Muscle layer of colon (tissue), 2 donors: ENCODE measurements at regions not wholly inside any gene's neighbourhood (a gene's known extent, or its start where the extent isn't known, plus 50 kb on each side); places are given as distances from the start of the nearest gene placed in this dataset.

Experiments used
- H3K27ac ChIP-seq: one replicate; pipeline ENCODE4 v1.7.0; 2013; ENCODE audit warnings: low read depth, mild to moderate bottlenecking, low read length, moderate library complexity
- H3K27me3 ChIP-seq, 2 donors: one replicate each; pipeline ENCODE4 v1.7.0; 2013; ENCODE audit warnings: low read length in 2 of 2, mild to moderate bottlenecking in 2 of 2; ENCODE audit not compliant: insufficient read depth in 2 of 2, control insufficient read depth in 1 of 2
- H3K36me3 ChIP-seq: one replicate; pipeline ENCODE4 v1.7.0; 2013; ENCODE audit warnings: mild to moderate bottlenecking, low read length; ENCODE audit not compliant: insufficient read depth
- H3K4me1 ChIP-seq: one replicate; pipeline ENCODE4 v1.7.0; 2013; ENCODE audit warnings: mild to moderate bottlenecking, low read length; ENCODE audit not compliant: insufficient read depth
- H3K4me3 ChIP-seq, 2 donors: one replicate each; pipeline ENCODE4 v1.7.0; 2013; ENCODE audit warnings: low read length in 2 of 2, low read depth in 1 of 2, mild to moderate bottlenecking in 1 of 2, moderate library complexity in 1 of 2
- H3K9ac ChIP-seq: one replicate; pipeline ENCODE4 v1.7.0; 2013; ENCODE audit warnings: low read length
- H3K9me3 ChIP-seq: one replicate; pipeline ENCODE4 v1.7.0; 2013; ENCODE audit warnings: mild to moderate bottlenecking, low read length
- donor health status: abdominal sarcoma.
- donor health status: Adenocarcinoma of cecum.

- no peak overlapping the region for H3K4me3 ChIP-seq
- no peaks in the 10 kb centered on the region for H3K36me3 ChIP-seq
- no peaks in the 10 kb centered on the region for H3K9me3 ChIP-seq
- H3K9ac ChIP-seq = no peak overlapping the region
- peaks cover 32% of the 10 kb centered on the region for H3K4me1 ChIP-seq
- no peaks in the 10 kb centered on the region for H3K27me3 ChIP-seq
- no peak overlapping the region for H3K27ac ChIP-seq
Observed at GRCh38 chr15:70501849-70502248, 261.5 kb downstream of the UACA start.

- H3K4me1 ChIP-seq = peaks cover 27% of the 10 kb centered on the region
- H3K9me3 ChIP-seq = no peaks in the 10 kb centered on the region
- no peak overlapping the region for H3K9ac ChIP-seq
- no peak overlapping the region for H3K4me3 ChIP-seq
- no peaks in the 10 kb centered on the region for H3K36me3 ChIP-seq
- H3K27me3 ChIP-seq = no peaks in the 10 kb centered on the region
- no peak overlapping the region for H3K27ac ChIP-seq
Observed at GRCh38 chr15:70501121-70501727, 262.1 kb downstream of the UACA start.

GRCh38 chr15:70499791-70500190 lies 263.6 kb downstream of the UACA start:
- peaks cover 13% of the 10 kb centered on the region for H3K4me1 ChIP-seq
- H3K27ac ChIP-seq = no peak overlapping the region
- H3K36me3 ChIP-seq = no peaks in the 10 kb centered on the region
- no peaks in the 10 kb centered on the region for H3K27me3 ChIP-seq
- no peak overlapping the region for H3K9ac ChIP-seq
- no peak overlapping the region for H3K4me3 ChIP-seq
- H3K9me3 ChIP-seq = no peaks in the 10 kb centered on the region

- Histone ChIP-seq H3K27me3 (no peaks in the 10 kb centered on the region), H3K9me3 (no peaks in the 10 kb centered on the region), H3K4me3 (no peak overlapping the region), H3K4me1 (no peaks in the 10 kb centered on the region), H3K27ac (no peak overlapping the region), H3K9ac (no peak overlapping the region), H3K36me3 (no peaks in the 10 kb centered on the region)
Observed at GRCh38 chr15:70498096-70498626, 265.2 kb downstream of the UACA start.

- Histone ChIP-seq H3K9ac (no peak overlapping the region), H3K27ac (no peak overlapping the region), H3K9me3 (no peaks in the 10 kb centered on the region), H3K4me1 (no peaks in the 10 kb centered on the region), H3K36me3 (no peaks in the 10 kb centered on the region), H3K4me3 (no peak overlapping the region), H3K27me3 (no peaks in the 10 kb centered on the region)
Observed at GRCh38 chr15:70497661-70498060, 265.7 kb downstream of the UACA start.

- no peaks in the 10 kb centered on the region for H3K27me3 ChIP-seq
- H3K4me1 ChIP-seq = no peaks in the 10 kb centered on the region
- H3K36me3 ChIP-seq = no peaks in the 10 kb centered on the region
- no peaks in the 10 kb centered on the region for H3K9me3 ChIP-seq
- no peak overlapping the region for H3K4me3 ChIP-seq
- no peak overlapping the region for H3K27ac ChIP-seq
- H3K9ac ChIP-seq = no peak overlapping the region
Observed at GRCh38 chr15:70495991-70496599, 267.3 kb downstream of the UACA start.

GRCh38 chr15:70494852-70495571 lies 268.3 kb downstream of the UACA start:
- Histone ChIP-seq H3K36me3 (no peaks in the 10 kb centered on the region), H3K9ac (no peak overlapping the region), H3K27ac (no peak overlapping the region), H3K9me3 (no peaks in the 10 kb centered on the region), H3K27me3 (no peaks in the 10 kb centered on the region), H3K4me3 (no peak overlapping the region), H3K4me1 (no peaks in the 10 kb centered on the region)

- H3K9me3 ChIP-seq = no peaks in the 10 kb centered on the region
- H3K27ac ChIP-seq = no peak overlapping the region
- no peaks in the 10 kb centered on the region for H3K27me3 ChIP-seq
- no peak overlapping the region for H3K9ac ChIP-seq
- H3K4me1 ChIP-seq = no peaks in the 10 kb centered on the region
- no peaks in the 10 kb centered on the region for H3K36me3 ChIP-seq
- H3K4me3 ChIP-seq = no peak overlapping the region
Observed at GRCh38 chr15:70494517-70494851, 268.9 kb downstream of the UACA start.

GRCh38 chr15:70493787-70494516 lies 269.4 kb downstream of the UACA start:
- H3K36me3 ChIP-seq = no peaks in the 10 kb centered on the region
- no peaks in the 10 kb centered on the region for H3K27me3 ChIP-seq
- H3K27ac ChIP-seq = no peak overlapping the region
- H3K9ac ChIP-seq = no peak overlapping the region
- H3K4me3 ChIP-seq = no peak overlapping the region
- H3K4me1 ChIP-seq = no peaks in the 10 kb centered on the region
- no peaks in the 10 kb centered on the region for H3K9me3 ChIP-seq

GRCh38 chr15:70493376-70493775 lies 270.0 kb downstream of the UACA start:
- Histone ChIP-seq H3K27me3 (no peaks in the 10 kb centered on the region), H3K9ac (no peak overlapping the region), H3K27ac (no peak overlapping the region), H3K4me1 (no peaks in the 10 kb centered on the region), H3K9me3 (no peaks in the 10 kb centered on the region), H3K36me3 (no peaks in the 10 kb centered on the region), H3K4me3 (no peak overlapping the region)
